Activated CD4-positive, alpha-beta T cell treated with anti-CD3 and anti-CD28 coated beads for 24 hours (primary cell): ENCODE measurements at regions not wholly inside any gene's neighbourhood (a gene's known extent, or its start where the extent isn't known, plus 50 kb on each side); places are given as distances from the start of the nearest gene placed in this dataset.

ENCODE experiments used
- DNase-seq, 2 donors: peaks; one replicate each; pipeline ENCODE4 v3.0.0-alpha.2; 2020; ENCODE audit warnings: low read depth in 2 of 2

GRCh38 chr9:118305331-118305730 is 601.1 kb downstream of the TLR4 start:
- no peak for DNase-seq

DNA sequence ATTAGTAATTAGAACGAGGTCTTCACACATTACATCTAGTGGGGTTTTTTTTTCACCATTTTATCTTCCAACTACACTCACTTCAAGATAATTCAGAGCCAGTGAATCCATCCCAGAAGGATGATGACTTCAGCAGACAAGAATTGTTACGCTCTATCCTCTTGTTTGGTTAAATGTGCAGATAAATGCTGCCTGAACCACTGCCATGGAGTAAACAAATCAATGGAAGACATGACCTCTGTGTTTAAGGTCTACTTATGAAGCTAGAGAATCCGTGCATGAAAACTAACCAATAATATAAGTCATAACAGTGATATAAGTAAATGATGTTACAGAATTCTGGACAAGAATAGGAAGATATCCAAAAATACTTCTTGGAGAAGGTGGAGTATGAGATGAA is 602.6 kb downstream of the TLR4 start:
- DNase-seq: no peak

DNA sequence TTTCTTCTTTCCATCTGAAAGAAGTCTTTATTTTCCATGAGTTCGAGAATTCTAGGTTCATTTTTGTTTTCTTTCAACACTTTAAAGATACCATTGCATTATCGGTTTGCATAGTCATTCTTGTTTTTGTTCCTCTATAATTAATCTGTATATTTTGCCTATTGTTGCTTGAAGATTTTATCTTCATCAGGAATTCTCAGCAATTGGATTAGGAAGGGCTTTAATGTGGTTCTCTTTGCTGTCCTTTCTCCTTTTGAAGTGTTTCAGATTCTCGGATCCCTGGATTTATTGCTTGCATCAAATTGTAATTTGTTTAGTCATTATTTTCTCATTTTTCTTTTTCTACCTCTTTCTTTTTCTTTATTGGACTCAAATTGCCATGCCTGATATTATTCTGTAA is 609.8 kb downstream of the TLR4 start:
- DNase-seq: no peak

DNA sequence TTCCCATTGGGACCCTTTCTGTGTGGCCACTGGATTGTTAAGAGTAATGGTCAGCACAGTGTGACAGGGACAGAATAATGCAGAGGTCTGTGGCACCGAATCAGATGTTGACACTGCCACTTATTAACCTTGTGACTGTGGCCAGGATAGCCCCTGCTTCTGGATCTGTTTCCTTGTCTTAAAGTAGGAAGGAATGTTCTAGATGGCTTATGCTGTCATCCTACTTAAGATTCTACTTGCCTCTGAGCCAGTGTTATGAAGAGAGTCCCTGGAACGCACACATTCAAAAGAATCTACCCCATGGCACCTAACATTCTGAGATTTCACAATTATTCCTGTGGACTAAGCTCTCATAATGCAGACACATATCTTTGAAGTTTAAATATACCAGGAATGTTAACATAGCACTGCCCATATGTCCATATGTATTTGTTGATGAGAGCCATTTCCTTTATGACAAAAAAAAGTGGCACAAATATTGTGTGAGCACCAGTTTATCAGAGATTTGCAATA is 612.7 kb downstream of the TLR4 start:
- no peak for DNase-seq

- DNase-seq: no peak
Measured at GRCh38 chr9:118318770-118319431, 614.7 kb downstream of the TLR4 start.

DNA sequence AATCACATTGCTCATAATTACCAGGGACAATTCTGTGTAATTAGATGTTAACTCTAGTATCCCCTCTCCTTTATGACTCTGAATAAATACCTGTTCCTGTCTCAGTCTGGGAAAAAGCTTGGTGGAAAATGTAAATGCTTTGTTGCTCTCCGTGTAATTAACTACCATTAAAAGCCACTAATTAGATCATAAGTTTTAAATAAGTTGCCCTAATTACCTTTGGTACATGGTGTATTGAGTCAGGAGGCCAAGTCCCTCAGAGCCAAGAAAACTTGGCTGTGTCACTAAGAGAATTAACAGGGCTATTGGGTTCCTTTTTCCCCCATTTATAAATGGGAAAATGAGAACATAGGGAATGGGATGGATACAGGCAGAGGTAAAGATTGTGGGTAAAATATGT is 617.6 kb downstream of the TLR4 start:
- DNase-seq: no peak

GRCh38 chr9:118324706-118325105 is 620.5 kb downstream of the TLR4 start:
- no peak for DNase-seq

DNA sequence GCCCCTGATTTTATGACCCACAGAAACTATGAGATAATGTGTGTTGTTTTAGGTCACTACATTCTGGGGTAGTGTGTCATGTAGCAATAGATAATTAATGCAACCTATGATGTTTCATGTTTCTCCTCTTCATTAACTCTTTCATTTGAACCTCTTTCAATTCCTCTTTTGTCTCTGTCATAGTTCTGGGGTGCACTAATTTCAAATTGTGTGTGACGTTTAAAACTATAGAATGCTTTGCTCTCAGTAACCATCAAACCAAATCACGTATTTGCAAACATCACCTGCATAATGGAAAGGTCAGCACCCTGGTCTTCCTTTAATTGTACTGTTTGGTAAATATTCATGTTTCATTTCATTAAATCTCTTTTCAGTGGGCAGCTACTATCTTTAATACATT is 621.6 kb downstream of the TLR4 start:
- DNase-seq: no peak

GRCh38 chr9:118326326-118326725 is 622.1 kb downstream of the TLR4 start:
- DNase-seq: no peak

DNA sequence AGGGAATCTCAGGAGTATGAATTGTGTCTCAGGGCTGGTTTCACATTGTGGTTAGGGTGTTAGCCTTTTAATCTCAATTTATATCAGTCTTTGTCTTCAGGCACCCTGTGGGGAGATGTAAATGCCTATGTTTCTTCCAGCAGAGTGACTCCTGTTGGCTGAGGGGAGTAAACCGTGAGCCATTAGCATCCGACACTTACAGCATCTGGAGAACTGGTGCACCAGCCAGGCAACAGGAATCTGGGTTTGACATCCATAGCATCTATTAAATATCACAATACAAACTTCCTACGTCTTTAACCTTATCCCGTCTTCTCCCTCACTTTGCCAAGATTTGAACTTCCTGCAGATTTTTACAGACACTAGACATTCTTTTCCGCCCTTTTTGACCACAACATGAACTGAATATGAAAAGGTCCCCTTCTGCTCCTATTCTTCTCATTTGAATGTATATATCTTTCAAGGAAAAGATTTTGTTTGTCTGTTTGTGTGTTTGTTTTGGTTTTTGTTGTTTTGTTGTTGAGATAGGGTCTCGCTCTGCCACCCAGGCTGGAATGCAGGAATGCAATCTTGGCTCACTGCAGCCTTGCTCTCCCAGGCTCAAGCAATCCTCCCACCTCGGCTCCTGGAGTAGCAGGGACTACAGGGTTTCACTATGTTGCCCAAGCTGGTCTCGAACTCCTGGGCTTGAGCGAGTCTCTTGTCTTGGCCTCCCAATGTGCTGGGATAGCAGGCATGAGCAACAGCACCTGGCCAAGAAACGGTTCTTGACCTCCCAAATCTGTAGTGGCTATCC is 626.2 kb downstream of the TLR4 start:
- no peak for DNase-seq

DNA sequence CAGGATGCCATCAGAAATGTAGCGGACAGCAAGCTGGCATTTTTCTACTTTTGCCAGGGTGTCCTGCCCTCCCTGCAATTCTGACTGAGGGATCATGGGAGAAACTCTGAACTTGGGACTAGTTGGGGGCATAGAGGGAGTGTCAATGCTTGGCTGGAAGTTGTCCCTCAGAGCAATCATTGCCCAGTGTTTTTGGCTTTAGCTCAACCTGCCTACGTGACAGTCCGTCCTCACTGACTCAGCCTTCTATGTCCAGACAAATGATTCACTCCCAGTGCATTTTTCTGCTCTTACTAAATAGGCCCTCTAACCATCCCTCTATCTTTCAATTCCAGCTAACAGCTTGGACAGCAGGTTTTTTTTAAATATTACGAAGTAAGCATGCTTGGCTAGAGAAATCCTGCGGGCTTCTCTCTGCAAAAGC is 627.4 kb downstream of the TLR4 start:
- DNase-seq: no peak

GRCh38 chr9:118336250-118336942 is 632.2 kb downstream of the TLR4 start:
- DNase-seq: no peak

GRCh38 chr9:118336943-118337330 is 632.7 kb downstream of the TLR4 start:
- DNase-seq: no peak

GRCh38 chr9:118360036-118360435 is 655.8 kb downstream of the TLR4 start:
- no peak for DNase-seq

DNA sequence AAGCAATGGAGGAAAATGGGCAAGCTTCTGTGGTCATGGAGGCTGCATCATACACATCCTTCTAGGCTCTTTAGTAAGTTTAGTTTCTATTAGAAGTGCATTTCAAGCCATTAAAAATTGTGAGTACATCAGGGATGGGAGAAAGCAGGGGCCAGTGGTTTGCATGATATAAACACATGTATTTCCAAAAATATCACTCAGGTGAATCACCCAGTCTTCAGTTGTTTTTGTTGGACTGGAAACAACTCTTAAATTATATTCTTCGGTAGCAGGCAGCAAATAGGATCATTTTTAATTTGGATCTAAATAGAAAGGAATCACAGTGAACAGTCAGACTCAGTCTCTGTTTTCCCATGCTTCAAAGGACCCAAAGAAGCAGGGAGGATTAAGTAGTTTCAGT is 657.9 kb downstream of the TLR4 start:
- no peak for DNase-seq

GRCh38 chr9:118362596-118362995 is 658.4 kb downstream of the TLR4 start:
- no peak for DNase-seq

DNA sequence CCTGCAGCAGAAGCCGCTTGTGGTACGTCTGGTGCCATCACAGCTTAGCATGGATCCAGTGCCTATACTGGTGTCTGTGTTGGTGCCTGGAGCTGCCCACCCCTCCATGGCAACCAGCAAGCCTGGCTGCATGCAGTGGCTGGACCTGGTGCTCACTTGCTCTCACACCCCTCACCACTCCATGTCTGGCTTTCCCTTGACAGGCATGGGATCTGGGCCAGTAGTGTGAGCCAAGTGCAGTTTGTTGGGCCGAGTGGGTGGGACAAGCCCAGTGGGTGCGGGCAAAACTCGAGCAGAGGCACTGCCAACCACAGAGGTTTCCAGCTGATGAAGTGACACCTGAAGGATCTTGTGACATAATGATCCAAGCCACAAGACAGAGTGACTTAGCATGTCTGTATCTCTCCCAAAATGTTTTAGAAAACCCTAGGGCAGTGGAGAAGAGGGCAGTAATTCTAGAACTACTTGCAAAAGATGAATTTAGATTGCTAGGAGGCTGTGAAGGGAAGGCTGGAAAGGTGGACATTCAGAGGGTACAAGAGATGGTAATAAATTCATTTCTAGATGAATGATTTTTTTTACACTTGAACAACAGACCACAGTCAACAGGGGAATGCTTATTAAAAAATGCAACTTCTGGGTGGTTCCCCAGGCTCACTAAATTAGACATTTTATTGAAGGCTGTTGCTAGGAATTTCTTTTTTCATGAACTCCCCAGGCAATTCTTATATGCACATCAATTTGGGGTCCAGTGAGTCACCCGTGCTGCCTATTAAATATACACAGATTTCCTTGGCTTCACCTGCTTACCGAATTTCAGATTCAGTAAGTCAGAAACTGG is 660.3 kb downstream of the TLR4 start:
- no peak for DNase-seq

- no peak for DNase-seq
Measured at GRCh38 chr9:118366228-118366627, 662.0 kb downstream of the TLR4 start.

DNA sequence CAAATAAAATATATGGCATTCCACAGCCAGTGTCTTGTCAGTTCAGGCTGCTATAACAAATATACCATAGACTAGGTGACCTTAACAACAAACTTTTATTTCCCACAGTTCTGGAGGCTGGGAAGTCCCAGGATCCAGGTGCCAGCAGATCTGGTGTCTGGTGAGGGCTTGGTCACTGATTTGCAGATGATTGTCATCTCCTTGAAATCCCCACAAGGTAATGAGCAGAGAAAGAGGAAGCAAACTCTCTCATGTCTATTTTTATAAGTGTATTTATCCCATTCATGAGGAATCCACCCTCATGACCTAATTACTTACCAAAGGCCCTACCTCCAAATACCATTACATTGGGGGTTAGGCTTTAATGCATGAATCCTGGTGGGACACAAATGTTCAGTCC is 663.2 kb downstream of the TLR4 start:
- DNase-seq: no peak

GRCh38 chr9:118384531-118385100 is 680.4 kb downstream of the TLR4 start:
- DNase-seq: no peak

GRCh38 chr9:118395415-118395814 is 691.2 kb downstream of the TLR4 start:
- no peak for DNase-seq
